ENCODE measurements at regions not wholly inside any gene's neighbourhood (a gene's known extent, or its start where the extent isn't known, plus 50 kb on each side); places are given as distances from the start of the nearest gene placed in this dataset.

GRCh38 chr2:34029073-34029472, 430.0 kb upstream of the FAM98A start:
- Histone ChIP-seq H3K9me3 (ENCODE audit: control insufficient read depth in 2 of 2, low read length in 2 of 2) (no peaks in the 10 kb centered on the region), H3K27me3 (ENCODE audit: control insufficient read depth, insufficient read depth, low read length) (no peaks in the 10 kb centered on the region), H3K27ac (ENCODE audit: insufficient read depth, low read length, poor library complexity, severe bottlenecking) (no peak overlapping the region), H3K36me3 (ENCODE audit: control insufficient read depth, insufficient read depth, low read length) (no peaks in the 10 kb centered on the region), H3K4me3 (ENCODE audit: low read depth, low read length) (no peak overlapping the region), H3K4me1 (ENCODE audit: control insufficient read depth, insufficient read depth, low read length, poor library complexity, severe bottlenecking) (no peaks in the 10 kb centered on the region)
- Mint-ChIP-seq H3K4me1 (no peaks in the 10 kb centered on the region), H3K27me3 (no peaks in the 10 kb centered on the region), H3K9me3 (peaks cover 0 to under 1% (median 0%) of the 10 kb centered on the region in 7 donors), H3K36me3 (no peaks in the 10 kb centered on the region), H3K27ac (no peak overlapping the region), H3K4me3 (no peak overlapping the region)
- ATAC-seq (ENCODE audit: low read depth in 2 of 2), result no peak
- no peak for DNase-seq

DNA sequence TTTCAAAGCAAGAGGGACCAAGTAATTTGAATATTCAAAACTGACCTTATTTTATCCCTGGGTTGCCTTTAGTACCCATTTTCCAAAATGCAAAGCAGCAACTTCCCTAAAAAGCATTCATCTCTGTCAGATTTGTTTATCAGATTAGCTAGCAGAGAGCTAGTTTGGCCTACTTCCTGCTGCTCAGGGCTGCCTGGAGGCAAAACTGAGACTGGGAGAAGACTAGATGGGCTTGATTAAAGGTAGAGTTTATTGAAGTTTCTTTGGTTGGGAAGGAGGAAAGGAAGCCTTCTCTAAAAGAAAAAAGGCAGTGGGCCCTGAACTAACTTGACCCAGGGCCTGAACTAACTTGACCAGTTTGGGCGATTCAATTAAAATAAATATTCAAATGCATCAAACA, 426.1 kb upstream of the FAM98A start:
- H3K9me3 Mint-ChIP-seq, result peaks cover 0 to 7% (median 4%) of the 10 kb centered on the region in 7 donors
- Histone ChIP-seq H3K4me3 (ENCODE audit: low read depth, low read length) (no peak overlapping the region), H3K9me3 (ENCODE audit: control insufficient read depth in 2 of 2, low read length in 2 of 2) (no peaks in the 10 kb centered on the region), H3K27me3 (ENCODE audit: control insufficient read depth, insufficient read depth, low read length) (no peaks in the 10 kb centered on the region), H3K36me3 (ENCODE audit: control insufficient read depth, insufficient read depth, low read length) (no peaks in the 10 kb centered on the region), H3K27ac (ENCODE audit: insufficient read depth, low read length, poor library complexity, severe bottlenecking) (no peak overlapping the region), H3K4me1 (ENCODE audit: control insufficient read depth, insufficient read depth, low read length, poor library complexity, severe bottlenecking) (no peaks in the 10 kb centered on the region)
- H3K27me3 Mint-ChIP-seq, result no peaks in the 10 kb centered on the region
- H3K27ac Mint-ChIP-seq, result no peak overlapping the region
- DNase-seq (no peak), ATAC-seq (ENCODE audit: low read depth in 2 of 2) (no peak)
- H3K36me3 Mint-ChIP-seq, result no peaks in the 10 kb centered on the region
- H3K4me3 Mint-ChIP-seq, result no peak overlapping the region
- no peaks in the 10 kb centered on the region for H3K4me1 Mint-ChIP-seq

- no peaks in the 10 kb centered on the region for H3K27me3 ChIP-seq (ENCODE audit: control insufficient read depth, insufficient read depth, low read length)
- no peaks in the 10 kb centered on the region for H3K36me3 Mint-ChIP-seq
- no peak overlapping the region for H3K27ac ChIP-seq (ENCODE audit: insufficient read depth, low read length, poor library complexity, severe bottlenecking)
- H3K4me3 ChIP-seq (ENCODE audit: low read depth, low read length), result no peak overlapping the region
- no peak overlapping the region for H3K27ac Mint-ChIP-seq
- H3K27me3 Mint-ChIP-seq, result no peaks in the 10 kb centered on the region
- no peaks in the 10 kb centered on the region for H3K9me3 ChIP-seq (ENCODE audit: control insufficient read depth in 2 of 2, low read length in 2 of 2)
- no peaks in the 10 kb centered on the region for H3K36me3 ChIP-seq (ENCODE audit: control insufficient read depth, insufficient read depth, low read length)
- DNase-seq, result peak in 1 of 3 donors; percentile 9
- no peaks in the 10 kb centered on the region for H3K4me1 ChIP-seq (ENCODE audit: control insufficient read depth, insufficient read depth, low read length, poor library complexity, severe bottlenecking)
- no peak for ATAC-seq (ENCODE audit: low read depth in 2 of 2)
- no peaks in the 10 kb centered on the region for H3K4me1 Mint-ChIP-seq
- H3K4me3 Mint-ChIP-seq, result no peak overlapping the region
- peaks cover 0 to 9% (median 2%) of the 10 kb centered on the region in 7 donors for H3K9me3 Mint-ChIP-seq
These were observed 413.7 kb upstream of the FAM98A start for GRCh38 chr2:34012715-34013302.

DNA sequence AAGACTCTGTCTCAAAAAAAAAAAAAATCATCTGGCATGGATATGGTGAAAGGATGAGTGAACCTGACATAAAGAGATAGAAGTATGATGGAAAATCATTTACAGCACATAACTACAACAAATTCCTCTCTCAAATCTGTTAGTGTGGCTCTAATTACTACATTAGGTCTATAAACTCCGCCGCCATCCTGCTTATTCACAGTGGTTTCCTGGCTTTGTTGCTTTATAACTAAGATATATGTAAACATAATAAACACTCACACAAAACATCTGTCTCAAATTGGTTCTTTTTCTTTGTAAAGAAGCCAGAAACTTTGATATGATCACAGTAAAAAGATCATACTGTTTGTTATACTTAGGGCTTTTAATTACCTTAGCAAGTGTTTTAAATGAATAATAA, 412.6 kb upstream of the FAM98A start:
- no peak for DNase-seq
- H3K36me3 Mint-ChIP-seq, result no peaks in the 10 kb centered on the region
- no peak overlapping the region for H3K4me3 ChIP-seq (ENCODE audit: low read depth, low read length)
- no peaks in the 10 kb centered on the region for H3K9me3 ChIP-seq (ENCODE audit: control insufficient read depth in 2 of 2, low read length in 2 of 2)
- H3K27ac ChIP-seq (ENCODE audit: insufficient read depth, low read length, poor library complexity, severe bottlenecking), result no peak overlapping the region
- no peak overlapping the region for H3K27ac Mint-ChIP-seq
- no peaks in the 10 kb centered on the region for H3K36me3 ChIP-seq (ENCODE audit: control insufficient read depth, insufficient read depth, low read length)
- no peaks in the 10 kb centered on the region for H3K4me1 Mint-ChIP-seq
- no peaks in the 10 kb centered on the region for H3K27me3 ChIP-seq (ENCODE audit: control insufficient read depth, insufficient read depth, low read length)
- H3K9me3 Mint-ChIP-seq, result peaks cover 0 to 9% (median 2%) of the 10 kb centered on the region in 7 donors
- H3K4me1 ChIP-seq (ENCODE audit: control insufficient read depth, insufficient read depth, low read length, poor library complexity, severe bottlenecking), result no peaks in the 10 kb centered on the region
- H3K4me3 Mint-ChIP-seq, result no peak overlapping the region
- no peak for ATAC-seq (ENCODE audit: low read depth in 2 of 2)
- H3K27me3 Mint-ChIP-seq, result no peaks in the 10 kb centered on the region

GRCh38 chr2:34005901-34006300, 406.8 kb upstream of the FAM98A start:
- H3K4me1 Mint-ChIP-seq, result no peaks in the 10 kb centered on the region
- no peaks in the 10 kb centered on the region for H3K27me3 Mint-ChIP-seq
- peaks cover 0 to 1% (median 0%) of the 10 kb centered on the region in 7 donors for H3K9me3 Mint-ChIP-seq
- Histone ChIP-seq H3K36me3 (ENCODE audit: control insufficient read depth, insufficient read depth, low read length) (no peaks in the 10 kb centered on the region), H3K4me3 (ENCODE audit: low read depth, low read length) (no peak overlapping the region), H3K27me3 (ENCODE audit: control insufficient read depth, insufficient read depth, low read length) (no peaks in the 10 kb centered on the region), H3K27ac (ENCODE audit: insufficient read depth, low read length, poor library complexity, severe bottlenecking) (no peak overlapping the region), H3K4me1 (ENCODE audit: control insufficient read depth, insufficient read depth, low read length, poor library complexity, severe bottlenecking) (no peaks in the 10 kb centered on the region), H3K9me3 (ENCODE audit: control insufficient read depth in 2 of 2, low read length in 2 of 2) (no peaks in the 10 kb centered on the region)
- no peaks in the 10 kb centered on the region for H3K36me3 Mint-ChIP-seq
- ATAC-seq (ENCODE audit: low read depth in 2 of 2) (no peak), DNase-seq (no peak)
- H3K4me3 Mint-ChIP-seq, result no peak overlapping the region
- no peak overlapping the region for H3K27ac Mint-ChIP-seq

- H3K4me1 Mint-ChIP-seq, result no peaks in the 10 kb centered on the region
- ATAC-seq (ENCODE audit: low read depth in 2 of 2), result no peak
- no peak overlapping the region for H3K27ac Mint-ChIP-seq
These were observed 405.8 kb upstream of the FAM98A start for GRCh38 chr2:34004936-34005335.

DNA sequence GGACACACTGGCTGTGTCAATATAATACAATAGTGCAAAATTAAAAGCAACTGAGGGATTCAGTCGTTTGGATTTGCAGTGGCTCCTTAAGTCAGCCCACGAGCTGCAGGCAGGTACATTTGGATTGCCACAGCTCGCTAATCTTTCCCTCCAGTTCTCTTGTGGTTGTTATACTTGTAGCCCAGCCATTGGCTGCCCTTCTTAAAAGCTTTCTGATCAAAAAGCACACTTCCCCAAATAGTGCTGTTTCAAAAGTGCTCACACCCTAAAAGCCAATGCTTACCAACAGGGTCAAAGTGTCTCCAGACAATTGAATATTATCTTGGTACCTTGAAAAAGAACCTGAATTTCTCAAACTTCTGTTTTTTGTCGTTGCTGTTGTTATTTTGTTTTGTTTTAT, 404.7 kb upstream of the FAM98A start:
- no peaks in the 10 kb centered on the region for H3K27me3 Mint-ChIP-seq
- DNase-seq (no peak), ATAC-seq (ENCODE audit: low read depth in 2 of 2) (no peak)
- H3K4me1 ChIP-seq (ENCODE audit: control insufficient read depth, insufficient read depth, low read length, poor library complexity, severe bottlenecking), result no peaks in the 10 kb centered on the region
- no peaks in the 10 kb centered on the region for H3K36me3 ChIP-seq (ENCODE audit: control insufficient read depth, insufficient read depth, low read length)
- no peak overlapping the region for H3K27ac Mint-ChIP-seq
- H3K4me1 Mint-ChIP-seq, result no peaks in the 10 kb centered on the region
- no peaks in the 10 kb centered on the region for H3K9me3 ChIP-seq (ENCODE audit: control insufficient read depth in 2 of 2, low read length in 2 of 2)
- H3K27me3 ChIP-seq (ENCODE audit: control insufficient read depth, insufficient read depth, low read length), result no peaks in the 10 kb centered on the region
- no peak overlapping the region for H3K27ac ChIP-seq (ENCODE audit: insufficient read depth, low read length, poor library complexity, severe bottlenecking)
- peaks cover 0 to 6% (median 2%) of the 10 kb centered on the region in 7 donors for H3K9me3 Mint-ChIP-seq
- no peak overlapping the region for H3K4me3 Mint-ChIP-seq
- H3K36me3 Mint-ChIP-seq, result no peaks in the 10 kb centered on the region
- H3K4me3 ChIP-seq (ENCODE audit: low read depth, low read length), result no peak overlapping the region

More at GRCh38 chr2:34004936-34005335, 405.8 kb upstream of the FAM98A start:
- Mint-ChIP-seq H3K9me3 (peaks cover 0 to 6% (median 2%) of the 10 kb centered on the region in 7 donors), H3K36me3 (no peaks in the 10 kb centered on the region), H3K4me3 (no peak overlapping the region), H3K27me3 (no peaks in the 10 kb centered on the region)
- DNase-seq, result no peak
- H3K4me1 ChIP-seq (ENCODE audit: control insufficient read depth, insufficient read depth, low read length, poor library complexity, severe bottlenecking), result no peaks in the 10 kb centered on the region
- no peak overlapping the region for H3K27ac ChIP-seq (ENCODE audit: insufficient read depth, low read length, poor library complexity, severe bottlenecking)
- no peak overlapping the region for H3K4me3 ChIP-seq (ENCODE audit: low read depth, low read length)
- H3K9me3 ChIP-seq (ENCODE audit: control insufficient read depth in 2 of 2, low read length in 2 of 2), result no peaks in the 10 kb centered on the region
- H3K27me3 ChIP-seq (ENCODE audit: control insufficient read depth, insufficient read depth, low read length), result no peaks in the 10 kb centered on the region
- no peaks in the 10 kb centered on the region for H3K36me3 ChIP-seq (ENCODE audit: control insufficient read depth, insufficient read depth, low read length)

DNA sequence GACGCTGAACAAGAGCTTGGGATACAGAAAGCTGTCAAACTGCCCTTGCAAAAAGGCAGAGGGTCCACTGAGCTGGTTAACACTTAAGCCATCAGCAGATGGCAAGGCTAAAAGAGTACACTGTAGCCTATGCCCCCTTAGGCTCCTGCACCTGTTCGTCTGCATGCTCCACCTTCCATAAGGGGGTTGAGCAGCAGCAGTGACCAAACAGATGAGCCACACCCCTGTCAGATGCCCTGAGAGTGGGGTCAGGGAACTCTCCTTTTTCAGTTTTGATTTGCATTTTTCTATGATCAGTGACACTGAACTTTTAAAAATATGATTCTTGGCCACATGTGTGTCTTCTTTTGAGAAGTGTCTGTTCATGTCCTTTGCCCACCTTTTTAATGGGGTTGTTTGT, 402.5 kb upstream of the FAM98A start:
- no peaks in the 10 kb centered on the region for H3K27me3 ChIP-seq (ENCODE audit: control insufficient read depth, insufficient read depth, low read length)
- Mint-ChIP-seq H3K27ac (peak overlapping the region in 1 of 3 donors; percentile 45), H3K27me3 (no peaks in the 10 kb centered on the region), H3K4me1 (no peaks in the 10 kb centered on the region), H3K9me3 (peaks cover 1 to 12% (median 5%) of the 10 kb centered on the region in 7 donors), H3K36me3 (no peaks in the 10 kb centered on the region), H3K4me3 (no peak overlapping the region)
- H3K9me3 ChIP-seq (ENCODE audit: control insufficient read depth in 2 of 2, low read length in 2 of 2), result peaks cover under 1 to 10% of the 10 kb centered on the region in 2 experiments
- no peak overlapping the region for H3K4me3 ChIP-seq (ENCODE audit: low read depth, low read length)
- ATAC-seq (ENCODE audit: low read depth in 2 of 2) (no peak), DNase-seq (no peak)
- no peaks in the 10 kb centered on the region for H3K36me3 ChIP-seq (ENCODE audit: control insufficient read depth, insufficient read depth, low read length)
- H3K4me1 ChIP-seq (ENCODE audit: control insufficient read depth, insufficient read depth, low read length, poor library complexity, severe bottlenecking), result no peaks in the 10 kb centered on the region
- H3K27ac ChIP-seq (ENCODE audit: insufficient read depth, low read length, poor library complexity, severe bottlenecking), result no peak overlapping the region

Measured in CD4-positive, CD25-positive, alpha-beta regulatory T cell (primary cell).